Hepatocyte (in vitro differentiated cells): ENCODE measurements at regions not wholly inside any gene's neighbourhood (a gene's known extent, or its start where the extent isn't known, plus 50 kb on each side); places are given as distances from the start of the nearest gene placed in this dataset.

Experiments used
- CTCF ChIP-seq: fragments of 200-600 bp; sonication (generic); IDR thresholded peaks from 2 replicates; pipeline ENCODE4 v1.5.1; 2016; ENCODE audit warnings: antibody characterized with exemption, mild to moderate bottlenecking; ENCODE audit not compliant: poor library complexity
- EZH2 ChIP-seq: fragments of 200-600 bp; sonication (generic); IDR thresholded peaks from 2 replicates; pipeline ENCODE4 v1.6.1; 2016; ENCODE audit warnings: antibody characterized with exemption, mild to moderate bottlenecking, borderline replicate concordance
- EZH2phosphoT487 ChIP-seq: fragments of 200-600 bp; sonication (generic); IDR thresholded peaks from one replicate; pipeline ENCODE4 v1.6.1; 2018; ENCODE audit warnings: antibody characterized with exemption, mild to moderate bottlenecking, low read depth, moderate library complexity; ENCODE audit not compliant: unreplicated experiment, severe bottlenecking

DNA sequence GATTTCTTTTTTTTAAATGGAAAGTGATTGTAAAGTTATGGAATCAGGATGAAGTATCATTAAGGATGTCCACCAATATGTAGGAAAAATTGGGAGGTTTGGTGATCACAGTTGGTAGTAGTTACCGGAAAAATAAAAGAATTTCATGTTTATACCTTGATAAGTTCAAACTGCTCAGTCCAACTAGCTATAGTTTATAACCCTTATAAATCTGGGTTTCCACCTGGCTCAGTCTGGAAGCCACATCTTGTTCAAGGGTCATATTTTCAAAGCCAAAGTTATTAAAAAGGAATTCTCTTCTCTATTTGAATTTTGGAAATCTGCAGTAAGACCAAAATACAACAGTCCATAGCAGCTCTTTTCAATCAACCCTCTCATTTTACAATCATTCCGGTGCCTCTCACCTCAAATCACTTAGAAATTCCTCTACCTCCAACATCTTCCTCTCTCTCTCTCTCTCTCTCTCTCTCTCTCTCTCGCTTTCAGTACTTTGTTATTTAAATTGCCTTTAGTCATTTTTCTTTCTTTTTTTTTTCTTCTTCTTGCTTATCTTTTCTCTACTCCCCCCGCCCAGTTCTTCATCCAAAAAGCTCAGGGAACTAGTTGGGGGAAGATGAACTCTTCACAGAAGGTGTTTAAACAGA lies 186.2 kb upstream of the TBC1D5 start:
- TF ChIP-seq CTCF: no peak
- TF ChIP-seq EZH2: no peak
- no peak for TF ChIP-seq EZH2phosphoT487
